HG02981 (cell line): ENCODE measurements at regions not wholly inside any gene's neighbourhood (a gene's known extent, or its start where the extent isn't known, plus 50 kb on each side); places are given as distances from the start of the nearest gene placed in this dataset.

Experiments used
- ATAC-seq: cut with Tn5 transposase; IDR thresholded peaks from one replicate; pipeline ENCODE4 v1.9.1; 2021; ENCODE audit warnings: mild to moderate bottlenecking, moderate library complexity; ENCODE audit not compliant: unreplicated experiment

DNA sequence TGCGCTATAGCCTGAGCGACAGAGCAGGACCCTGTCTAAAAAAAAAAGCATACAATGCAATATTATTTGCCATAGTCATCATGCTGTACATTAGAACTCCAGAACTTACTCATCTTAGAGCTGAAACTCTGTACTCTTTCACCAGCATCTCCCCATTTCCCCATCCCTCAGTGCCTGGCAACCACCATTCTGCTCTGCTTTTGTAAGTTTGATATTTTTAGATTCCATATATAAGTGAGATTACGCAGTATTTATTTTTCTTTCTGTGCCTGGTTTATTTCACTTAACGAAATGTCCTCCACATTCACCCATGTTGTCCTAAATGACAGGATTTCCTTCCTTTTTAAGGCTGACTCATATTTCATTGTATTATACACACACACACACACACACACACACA is 121.8 kb downstream of the BBS10 start:
- no peak for ATAC-seq

DNA sequence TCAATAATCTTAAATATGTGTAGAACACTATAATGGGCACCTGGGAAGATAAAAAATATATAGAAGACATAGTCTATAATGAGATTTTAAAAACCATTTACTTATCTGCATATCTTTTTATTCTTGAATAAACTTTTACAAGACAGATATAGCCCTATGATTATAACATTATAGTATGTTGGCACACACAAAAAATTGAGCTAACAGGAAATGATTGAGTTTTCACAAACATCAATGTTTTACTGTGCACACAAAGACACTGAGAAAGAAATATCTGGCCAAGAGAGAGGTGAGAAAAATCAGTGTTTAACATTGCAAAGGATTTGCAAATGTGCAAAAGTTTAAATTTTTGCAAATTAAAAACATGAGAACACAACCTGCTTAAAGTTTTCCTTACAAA is 124.3 kb downstream of the BBS10 start:
- no peak for ATAC-seq

DNA sequence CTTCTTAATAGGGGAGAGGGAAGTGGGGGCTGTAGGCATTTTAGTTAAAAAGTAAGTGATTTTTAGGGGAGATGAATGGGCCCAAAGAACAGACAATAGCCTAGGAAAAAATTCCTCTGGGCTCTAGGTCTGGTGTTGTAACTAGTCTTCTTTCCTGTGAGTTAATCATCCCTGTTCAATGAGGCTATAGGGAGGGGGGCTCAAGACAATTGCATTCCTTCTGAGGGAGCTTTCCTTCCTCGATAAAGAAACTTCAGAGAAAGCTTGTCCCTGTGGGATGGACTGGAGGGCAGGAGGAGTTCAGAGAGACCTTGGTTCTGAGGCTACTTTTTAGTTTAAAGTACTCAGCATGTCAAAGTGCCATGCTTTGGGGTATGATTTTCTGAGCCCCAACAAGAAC is 127.2 kb downstream of the BBS10 start:
- no peak for ATAC-seq

DNA sequence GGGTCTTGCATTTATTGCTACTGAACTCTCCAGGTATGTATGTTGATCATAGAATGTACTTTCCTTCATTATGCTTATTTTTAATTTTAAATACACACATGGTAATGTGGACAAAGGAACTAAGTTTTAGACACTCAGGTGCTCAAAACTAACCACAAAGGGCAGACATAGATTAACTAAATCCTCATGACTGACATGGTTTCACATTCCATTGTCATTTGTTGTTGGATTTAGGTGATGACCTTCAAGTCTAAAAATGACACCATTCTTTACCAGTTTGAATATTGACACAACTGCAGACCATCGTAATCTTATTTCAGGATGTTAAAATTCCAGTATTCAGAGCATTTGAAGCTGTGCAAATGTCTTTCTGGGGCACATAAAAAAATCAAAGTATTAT is 128.4 kb downstream of the BBS10 start:
- no peak for ATAC-seq

DNA sequence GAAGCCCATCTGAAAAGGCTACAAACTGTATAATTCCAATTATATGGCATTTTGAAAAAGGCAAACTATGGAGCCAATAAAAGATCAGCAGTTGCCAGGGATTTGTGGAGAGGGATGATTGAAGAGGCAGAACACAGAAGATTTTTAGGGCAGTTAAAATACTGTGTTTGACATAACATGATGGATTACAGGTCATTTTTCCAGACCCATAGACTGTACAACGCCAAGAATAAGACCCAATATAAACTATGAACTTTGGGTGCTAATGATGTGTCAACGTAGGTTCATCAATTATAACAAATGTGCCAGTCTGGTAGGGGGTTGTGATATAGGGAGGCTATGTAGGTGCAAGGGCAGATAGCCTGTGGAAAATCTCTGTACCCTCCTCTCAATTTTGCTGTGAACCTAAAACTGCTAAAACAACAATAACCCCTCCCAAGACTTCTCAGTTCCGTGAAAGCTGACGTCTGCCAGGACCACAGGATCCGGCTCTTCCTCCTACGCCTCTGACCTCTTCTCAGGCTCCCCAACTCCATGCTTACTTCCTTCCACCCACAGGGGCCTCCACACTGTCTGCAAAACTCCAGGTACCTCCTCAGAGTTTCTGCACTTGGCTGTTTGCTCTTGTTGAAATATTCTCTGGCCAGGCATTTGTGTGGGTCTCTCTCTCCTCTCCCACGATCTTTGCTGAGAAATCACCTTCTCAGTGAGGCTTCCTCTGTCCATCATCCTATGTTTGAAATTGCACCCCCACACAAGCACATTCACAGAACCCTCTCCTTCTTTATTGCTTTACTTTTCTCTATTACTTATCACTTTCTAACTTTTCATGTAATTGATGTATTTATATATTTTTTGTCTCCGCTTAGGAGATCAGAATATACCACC is 131.4 kb downstream of the BBS10 start:
- no peak for ATAC-seq

DNA sequence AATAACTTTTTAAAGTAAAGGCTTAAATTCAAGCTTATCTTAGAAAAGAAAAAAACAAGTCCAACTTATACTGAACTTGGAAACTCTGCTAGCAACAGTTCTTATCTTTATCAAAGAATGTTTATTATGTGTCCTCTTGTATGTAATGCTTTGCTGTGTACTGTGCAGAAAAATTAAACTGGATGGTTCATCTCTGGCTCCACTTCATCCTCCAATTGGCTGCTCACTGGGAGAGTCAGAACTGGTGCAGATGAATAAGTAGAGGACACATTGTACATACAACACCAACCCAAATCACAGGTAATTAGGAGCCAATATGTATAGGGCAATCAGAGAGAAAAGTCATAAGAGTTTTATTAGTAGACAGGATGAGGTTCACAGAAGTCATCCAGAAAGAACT is 123.6 kb upstream of the NAP1L1 start:
- no peak for ATAC-seq

DNA sequence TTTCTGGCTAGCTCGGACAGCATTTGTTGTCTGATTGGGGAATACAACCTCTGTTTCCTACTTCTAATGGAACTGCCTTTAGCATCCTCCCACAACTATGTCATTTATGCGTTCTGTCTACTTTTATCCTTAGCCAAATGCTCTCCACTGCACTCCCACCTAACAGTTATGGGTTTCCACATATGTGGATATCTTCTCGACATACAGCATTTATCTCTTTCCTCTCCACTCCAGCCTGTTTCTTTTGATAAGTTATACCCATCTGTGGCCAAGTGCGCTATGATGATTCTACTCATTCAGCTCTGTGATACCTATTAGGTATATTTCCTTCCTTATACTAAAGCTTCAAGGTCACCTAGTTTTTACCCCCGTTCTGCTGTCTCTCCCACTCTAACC is 122.2 kb upstream of the NAP1L1 start:
- ATAC-seq, result no peak

DNA sequence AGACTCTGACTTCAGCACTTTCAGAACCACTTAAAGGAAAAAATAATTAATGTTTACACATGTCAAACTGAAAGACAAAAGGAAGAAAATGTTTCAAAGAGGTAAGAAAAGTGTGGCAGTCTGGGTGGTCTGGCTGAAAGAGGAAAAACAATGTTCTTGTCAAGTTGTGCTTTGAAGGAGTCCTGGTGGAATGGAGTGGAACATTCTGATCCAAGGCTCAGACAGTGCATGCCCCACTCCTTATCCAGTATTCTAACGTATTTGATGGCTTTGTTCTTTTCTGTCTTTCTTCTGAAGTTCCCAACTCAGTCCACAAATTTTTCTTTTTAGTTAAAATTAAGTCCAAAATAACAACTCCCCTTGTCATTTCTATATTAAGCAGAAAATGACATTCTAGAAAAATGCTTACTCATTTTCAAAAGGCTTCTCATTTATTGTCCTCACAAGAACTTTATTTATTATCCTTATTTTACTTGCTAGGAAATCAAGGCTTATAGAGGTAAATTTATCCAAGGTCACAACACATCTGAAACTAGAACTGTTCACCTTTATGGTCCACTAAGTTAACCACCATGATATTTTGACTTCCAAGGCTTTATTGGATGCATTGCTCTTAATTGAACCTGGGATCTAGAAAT is 121.7 kb upstream of the NAP1L1 start:
- ATAC-seq, result no peak

DNA sequence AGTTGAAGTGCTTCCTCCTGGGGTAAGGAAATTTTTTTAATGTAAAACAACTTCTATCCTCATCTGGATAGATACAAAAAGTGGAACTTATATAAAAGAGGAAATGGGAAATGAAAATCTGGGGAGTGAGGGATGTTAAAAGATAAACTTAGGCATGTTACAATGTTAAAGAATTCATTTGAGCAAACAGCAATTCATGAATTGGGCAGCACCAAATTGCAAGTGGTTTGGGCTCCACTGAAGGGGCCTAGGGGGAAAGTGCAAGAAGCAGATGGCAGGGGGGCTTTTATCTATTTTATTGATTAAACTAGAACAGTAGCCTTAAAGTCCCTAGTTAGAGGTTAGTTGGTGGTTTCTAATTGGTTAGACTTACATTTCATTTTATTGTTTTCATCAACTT is 118.1 kb upstream of the NAP1L1 start:
- no peak for ATAC-seq

DNA sequence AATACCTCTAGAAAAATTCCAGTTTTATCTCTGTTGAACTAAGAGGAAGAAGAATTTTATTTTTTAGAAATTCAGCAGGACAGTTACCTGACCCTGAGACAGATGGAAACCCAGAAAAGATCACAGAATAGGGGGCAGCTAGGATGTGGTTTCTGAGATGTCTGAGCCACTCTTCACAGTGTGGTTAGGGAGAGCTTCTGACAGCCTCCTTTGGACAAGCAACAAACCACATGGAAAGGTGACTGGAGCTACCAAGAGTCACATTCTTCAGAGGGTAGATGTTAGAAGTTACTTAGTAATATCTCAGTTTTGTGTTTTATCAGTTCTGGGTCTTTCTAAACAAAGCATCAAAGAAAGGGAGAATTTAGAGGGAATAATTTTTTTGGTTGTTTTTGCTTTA is 117.3 kb upstream of the NAP1L1 start:
- ATAC-seq, result no peak

DNA sequence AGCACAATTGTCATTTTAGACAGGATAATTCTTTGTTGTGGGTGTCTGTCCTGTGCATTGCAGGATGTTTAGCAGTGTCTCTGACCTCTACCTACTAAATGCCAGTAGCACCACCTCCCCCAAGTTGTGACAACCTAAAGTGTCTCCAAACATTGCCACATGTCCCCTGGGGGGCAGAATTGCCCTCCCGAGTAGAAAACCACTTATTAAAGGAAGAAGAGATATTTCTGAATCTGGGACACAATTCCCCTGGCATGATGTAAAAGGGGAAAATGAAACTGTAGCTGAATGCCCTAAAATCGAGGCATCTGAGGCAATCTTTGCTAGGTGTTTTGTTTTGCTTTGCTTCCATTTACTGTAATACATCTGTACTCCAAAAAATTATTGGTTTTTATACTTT is 116.8 kb upstream of the NAP1L1 start:
- ATAC-seq, result no peak

DNA sequence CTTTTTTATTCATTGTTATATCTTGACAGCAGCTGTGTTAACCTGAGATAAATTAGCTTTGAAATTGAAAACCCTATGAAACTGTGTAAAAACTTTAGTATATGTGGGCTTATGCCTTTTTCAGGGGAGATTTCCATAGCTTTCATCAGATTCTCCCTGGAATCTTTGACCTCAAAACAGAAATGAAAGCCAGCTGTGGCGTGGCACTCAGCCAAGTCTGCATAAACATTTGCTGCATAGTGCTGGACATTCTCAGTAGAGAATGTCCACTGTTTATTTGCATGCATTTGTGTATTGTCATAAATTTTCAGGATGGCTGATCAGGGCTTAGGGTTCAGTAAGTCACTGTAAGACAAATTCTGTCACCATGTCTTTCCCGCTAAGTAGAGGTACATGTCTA is 115.3 kb upstream of the NAP1L1 start:
- no peak for ATAC-seq

DNA sequence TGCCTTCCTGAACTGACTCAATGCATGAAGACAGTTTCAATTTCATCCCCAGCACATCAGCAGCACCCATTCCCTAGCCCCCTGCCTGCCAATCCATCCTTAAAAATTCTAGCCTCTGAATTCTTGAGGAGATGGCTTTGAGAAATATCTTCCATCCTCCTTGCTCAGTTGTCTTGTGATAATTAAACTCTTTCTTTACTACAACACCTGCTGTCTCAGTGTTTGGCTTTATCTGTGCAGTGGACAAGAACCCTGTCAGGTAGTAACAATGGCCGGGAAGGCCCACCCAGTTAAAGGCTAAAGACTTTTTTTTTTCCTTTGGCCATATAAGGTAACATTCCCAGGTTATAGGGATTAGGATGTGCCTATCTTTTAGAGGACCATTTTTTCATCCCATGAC is 114.4 kb upstream of the NAP1L1 start:
- no peak for ATAC-seq

DNA sequence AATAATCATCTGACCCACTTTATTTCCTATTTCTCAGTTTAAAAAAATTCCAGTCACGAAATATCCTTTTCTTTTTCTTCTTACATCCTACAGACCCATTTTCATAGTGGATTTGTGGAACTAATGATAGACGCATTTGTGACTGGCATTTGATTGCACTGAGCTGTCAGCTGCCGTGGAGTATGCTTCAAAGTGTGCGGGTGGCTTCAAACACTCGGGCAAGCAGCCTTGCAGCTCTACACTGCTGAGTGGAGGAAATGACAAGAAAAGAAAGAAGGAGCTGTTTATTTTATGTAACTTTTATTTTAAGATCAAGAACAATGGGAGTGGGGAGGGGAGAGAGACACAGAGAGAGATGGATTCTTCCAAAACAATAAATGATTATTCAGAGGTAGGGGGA is 112.8 kb upstream of the NAP1L1 start:
- ATAC-seq, result no peak

DNA sequence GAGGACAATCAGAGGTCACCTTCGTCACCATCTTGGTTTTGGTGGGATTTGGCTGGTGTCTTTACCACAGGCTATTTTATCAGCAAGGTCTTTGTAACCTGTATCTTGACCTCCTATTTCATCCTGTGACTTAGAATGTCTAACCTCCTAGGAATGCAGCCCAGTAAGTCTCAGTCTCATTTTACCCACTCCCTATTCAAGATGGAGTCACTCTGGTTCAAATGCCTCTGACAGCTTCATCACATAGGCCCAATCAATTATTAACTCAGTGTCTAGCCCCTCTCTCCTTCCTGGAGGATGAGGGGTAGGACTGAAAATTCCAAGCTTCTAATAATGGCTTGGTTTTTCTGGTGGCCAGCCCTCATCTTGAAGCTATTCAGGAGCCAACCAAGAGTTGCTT is 111.4 kb upstream of the NAP1L1 start:
- no peak for ATAC-seq

DNA sequence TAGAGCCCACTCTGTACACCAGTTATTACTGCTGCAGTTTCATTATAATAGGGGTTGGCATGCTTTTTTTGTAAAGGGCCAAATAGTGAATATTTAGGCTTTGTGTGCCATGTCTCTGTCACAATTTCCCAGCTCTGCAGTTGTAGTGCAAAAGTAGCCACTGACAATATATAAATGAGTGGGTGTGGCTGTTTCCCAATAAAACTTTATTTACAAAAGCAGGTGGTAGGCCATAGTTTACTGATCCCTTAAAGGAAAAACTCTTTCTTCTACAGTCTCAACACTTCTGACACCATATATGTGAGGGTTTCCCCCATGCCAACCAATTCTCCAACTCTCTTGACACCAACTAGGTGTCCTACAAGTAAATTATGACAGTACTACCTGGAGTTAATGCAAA is 110.2 kb upstream of the NAP1L1 start:
- no peak for ATAC-seq

DNA sequence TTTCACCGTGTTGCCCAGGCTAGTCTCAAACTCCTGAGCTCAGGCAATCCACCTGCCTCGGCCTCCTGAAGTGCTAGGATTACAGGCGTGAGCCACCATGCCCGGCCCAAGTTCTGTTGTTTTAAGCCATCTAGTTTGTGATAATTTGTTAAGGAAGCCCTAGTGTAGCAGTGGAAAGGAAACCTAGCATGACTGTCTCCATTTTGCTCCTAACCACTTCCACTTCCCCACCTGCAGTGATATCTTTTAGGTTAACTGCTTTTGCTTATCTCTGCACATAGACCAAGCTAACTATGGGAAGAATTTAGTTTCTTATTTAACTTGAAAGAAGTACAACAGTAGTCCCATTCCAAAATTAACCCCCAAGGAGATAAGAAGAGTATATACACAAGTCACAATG is 109.5 kb upstream of the NAP1L1 start:
- ATAC-seq, result no peak

DNA sequence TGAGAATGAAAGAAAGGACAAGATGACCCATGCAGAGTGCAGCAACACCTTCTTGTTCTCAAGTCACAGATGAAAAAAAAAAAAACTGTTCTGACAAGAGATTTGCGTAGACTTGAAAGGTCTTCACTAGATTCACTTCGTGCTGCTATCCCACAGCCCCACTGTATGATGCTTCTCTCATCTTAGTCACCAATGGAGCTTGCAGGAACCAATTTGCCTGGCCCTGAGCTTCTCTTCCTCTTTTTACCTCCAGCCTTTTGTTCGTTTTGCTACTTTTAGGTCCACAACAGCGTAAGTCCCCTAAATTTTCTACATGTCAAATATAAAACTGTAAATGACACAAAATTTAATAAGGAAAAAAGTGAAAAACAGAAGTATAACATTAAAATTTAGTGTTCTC is 107.9 kb upstream of the NAP1L1 start:
- no peak for ATAC-seq

DNA sequence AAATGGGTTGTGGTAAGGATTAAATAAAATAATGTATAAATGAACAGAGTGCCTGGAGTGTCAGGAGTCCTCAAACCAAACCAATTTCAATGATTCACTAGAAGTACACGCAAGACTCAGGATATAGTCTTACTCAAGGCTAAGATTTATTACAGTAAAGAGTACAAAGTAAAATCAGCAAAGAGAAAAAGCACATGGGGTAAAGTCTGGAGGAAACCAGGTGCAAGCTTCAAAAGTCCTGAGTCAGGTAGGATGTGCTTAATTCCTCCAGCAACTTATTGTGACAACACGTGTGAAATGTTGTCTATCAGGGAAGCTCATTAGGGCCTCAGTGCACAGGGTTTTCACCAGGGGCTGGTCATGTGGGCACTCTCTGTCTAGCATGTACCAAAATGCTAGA is 105.8 kb upstream of the NAP1L1 start:
- ATAC-seq, result no peak

DNA sequence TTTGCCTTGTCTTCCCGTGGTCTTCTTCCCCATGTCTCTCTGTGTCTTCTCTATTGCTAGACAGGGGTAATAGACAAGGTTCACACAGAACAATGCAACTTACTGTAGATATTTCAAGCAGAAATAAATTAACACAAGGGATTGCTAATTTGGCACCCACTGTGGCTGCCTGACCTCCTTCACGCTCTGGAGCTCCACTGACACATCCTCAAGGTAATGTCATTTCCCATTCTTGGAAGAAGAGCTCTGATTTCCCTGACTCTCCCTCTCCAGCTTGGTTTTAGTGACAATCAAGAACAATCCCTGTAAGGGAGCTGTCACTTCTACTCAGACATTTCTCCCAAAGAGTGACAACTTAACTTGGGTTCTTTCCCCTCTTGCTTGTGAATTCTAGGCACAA is 105.4 kb upstream of the NAP1L1 start:
- no peak for ATAC-seq

DNA sequence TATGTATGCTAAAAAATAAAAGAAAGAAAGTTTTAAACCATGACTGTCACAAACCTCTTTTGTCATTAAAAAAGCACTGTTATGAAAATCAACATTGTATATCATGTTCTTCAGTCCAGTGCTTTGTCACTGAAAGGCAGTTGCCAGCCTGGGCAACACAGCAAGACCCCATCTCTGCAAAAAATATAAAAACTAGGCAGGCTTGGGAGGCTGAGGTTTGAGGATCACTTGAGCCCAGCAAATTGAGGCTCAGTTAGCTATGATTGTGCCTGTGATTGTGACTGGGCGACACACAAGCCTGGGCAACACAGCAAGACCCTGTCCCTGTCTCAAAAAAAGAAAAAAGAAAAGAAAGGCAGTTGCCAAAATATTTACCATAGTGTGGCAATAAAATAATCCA is 102.7 kb upstream of the NAP1L1 start:
- no peak for ATAC-seq

DNA sequence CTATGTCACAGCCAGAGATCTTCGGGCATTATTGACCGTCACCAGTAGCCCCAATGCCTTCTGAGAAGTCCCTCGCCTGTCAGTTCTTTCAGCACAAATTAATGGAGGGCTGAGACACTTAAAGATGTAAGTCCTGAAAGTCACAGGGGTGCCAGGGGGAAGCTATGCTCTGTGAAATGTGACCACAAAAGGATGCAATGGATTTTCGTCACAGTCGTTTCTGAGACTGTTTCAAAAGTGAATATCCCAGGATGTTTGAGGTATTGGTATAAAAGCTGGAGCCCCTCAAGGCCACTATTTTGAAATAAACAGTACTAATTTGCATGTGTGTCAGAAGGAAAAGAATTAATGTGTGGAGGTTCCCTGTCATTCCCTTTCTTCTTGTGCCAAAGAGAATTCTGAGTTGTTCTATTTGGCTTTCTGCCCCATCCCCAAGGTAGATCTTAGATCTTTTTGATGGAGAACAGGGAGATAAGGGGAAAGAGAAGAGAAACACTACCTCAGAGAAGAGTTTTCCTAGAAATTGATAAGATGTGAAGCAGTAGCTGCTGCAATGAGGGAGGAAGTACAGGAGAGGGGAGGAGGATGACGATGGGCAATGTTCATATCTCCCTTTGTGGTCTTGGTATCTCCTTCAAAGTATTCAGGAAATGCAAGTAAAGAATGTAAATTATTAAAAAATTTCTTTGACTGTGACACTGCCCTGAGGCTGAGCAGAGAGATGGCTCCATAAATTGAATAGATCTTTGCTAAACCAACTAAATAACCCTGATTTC is 101.8 kb upstream of the NAP1L1 start:
- no peak for ATAC-seq
